SKM-1 treated with dmso at 0.1 percent for 144 hours (cell line): ENCODE measurements at regions not wholly inside any gene's neighbourhood (a gene's known extent, or its start where the extent isn't known, plus 50 kb on each side); places are given as distances from the start of the nearest gene placed in this dataset.

ENCODE experiments used
- DNase-seq: peaks from one replicate; lab custom pipeline; 2025; ENCODE audit not compliant: unreplicated experiment; lab: John Stamatoyannopoulos, UW

GRCh38 chr13:44019651-44020050, 139.9 kb downstream of the LACC1 start:
- DNase-seq = no peak

- DNase-seq = no peak
Measured at GRCh38 chr13:44021422-44021821, 141.7 kb downstream of the LACC1 start.

- peak; percentile 30 for DNase-seq
Measured at GRCh38 chr13:44022196-44022595, 142.5 kb downstream of the LACC1 start.

- DNase-seq = no peak
Measured at GRCh38 chr13:44024167-44024845, 144.6 kb downstream of the LACC1 start.

- DNase-seq = no peak
Measured at GRCh38 chr13:44024846-44025195, 145.1 kb downstream of the LACC1 start.

GRCh38 chr13:44026194-44026593, 146.5 kb downstream of the LACC1 start:
- DNase-seq = no peak

GRCh38 chr13:44028734-44029133, 149.0 kb downstream of the LACC1 start:
- DNase-seq = no peak

- DNase-seq = no peak
Measured at GRCh38 chr13:44030615-44031014, 150.9 kb downstream of the LACC1 start.

- DNase-seq = no peak
Measured at GRCh38 chr13:44031555-44031954, 151.9 kb downstream of the LACC1 start.

GRCh38 chr13:44032802-44033201, 153.1 kb downstream of the LACC1 start:
- DNase-seq = no peak

GRCh38 chr13:44035400-44035799, 155.7 kb downstream of the LACC1 start:
- no peak for DNase-seq

- no peak for DNase-seq
Measured at GRCh38 chr13:44040070-44040817, 160.5 kb downstream of the LACC1 start.

- no peak for DNase-seq
Measured at GRCh38 chr13:44040818-44041100, 161.1 kb downstream of the LACC1 start.

GRCh38 chr13:44044547-44045179, 165.0 kb downstream of the LACC1 start:
- DNase-seq = no peak

GRCh38 chr13:44045180-44045562, 165.5 kb downstream of the LACC1 start:
- DNase-seq = no peak

GRCh38 chr13:44046428-44046827, 166.7 kb downstream of the LACC1 start:
- no peak for DNase-seq

GRCh38 chr13:44048326-44048725, 168.6 kb downstream of the LACC1 start:
- DNase-seq = no peak

- no peak for DNase-seq
Measured at GRCh38 chr13:44049081-44049945, 169.6 kb downstream of the LACC1 start.

GRCh38 chr13:44050450-44051063, 170.9 kb downstream of the LACC1 start:
- DNase-seq = peak; percentile 31

- no peak for DNase-seq
Measured at GRCh38 chr13:44051405-44051804, 171.7 kb downstream of the LACC1 start.
